ENCODE measurements at regions not wholly inside any gene's neighbourhood (a gene's known extent, or its start where the extent isn't known, plus 50 kb on each side); places are given as distances from the start of the nearest gene placed in this dataset.

DNA sequence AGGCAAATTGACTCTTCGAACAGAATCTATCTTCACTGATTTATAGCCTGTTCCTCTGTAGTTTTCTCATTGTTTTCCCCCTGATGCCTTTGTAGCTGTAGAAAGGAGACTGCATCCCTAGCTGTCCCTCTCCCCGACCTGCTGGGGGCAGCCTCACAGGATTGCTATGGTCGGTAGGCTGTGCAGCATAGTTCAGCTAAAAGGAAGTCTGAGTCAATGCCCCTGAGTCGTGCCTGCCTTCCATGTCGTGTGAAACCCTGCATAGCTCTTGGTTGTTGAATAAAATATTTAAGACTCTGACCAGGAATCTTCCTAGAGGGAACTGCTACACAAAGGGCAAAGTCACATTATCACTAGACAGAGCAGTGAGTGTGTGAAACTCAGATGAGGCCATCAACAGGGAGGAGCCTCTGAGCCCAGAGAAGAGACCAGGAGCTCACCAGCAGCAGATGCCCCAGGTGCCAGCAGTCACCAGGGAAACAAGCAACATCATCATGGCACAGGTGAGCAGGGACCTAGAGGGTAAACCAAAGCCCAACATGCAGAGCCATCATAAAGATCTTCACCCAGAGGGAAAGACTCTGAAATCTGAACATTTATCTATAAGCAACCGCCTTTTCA, 108.4 kb upstream of the NBEA start:
- H3K9me3 ChIP-seq (ENCODE audit: control insufficient read depth, low read depth, low read length), result no peaks in the 10 kb centered on the region
- no peak overlapping the region for H3K27ac ChIP-seq (ENCODE audit: low read length)
- H3K9ac ChIP-seq (ENCODE audit: low read length), result no peak overlapping the region
- no peaks in the 10 kb centered on the region for H3K27me3 ChIP-seq (ENCODE audit: control insufficient read depth, insufficient read depth, low read length)
- H3K4me3 ChIP-seq (ENCODE audit: low read length), result no peak overlapping the region
- H3K36me3 ChIP-seq (ENCODE audit: control insufficient read depth, low read depth, low read length), result no peaks in the 10 kb centered on the region
- H3K4me1 ChIP-seq (ENCODE audit: control insufficient read depth, low read depth, low read length), result no peaks in the 10 kb centered on the region

DNA sequence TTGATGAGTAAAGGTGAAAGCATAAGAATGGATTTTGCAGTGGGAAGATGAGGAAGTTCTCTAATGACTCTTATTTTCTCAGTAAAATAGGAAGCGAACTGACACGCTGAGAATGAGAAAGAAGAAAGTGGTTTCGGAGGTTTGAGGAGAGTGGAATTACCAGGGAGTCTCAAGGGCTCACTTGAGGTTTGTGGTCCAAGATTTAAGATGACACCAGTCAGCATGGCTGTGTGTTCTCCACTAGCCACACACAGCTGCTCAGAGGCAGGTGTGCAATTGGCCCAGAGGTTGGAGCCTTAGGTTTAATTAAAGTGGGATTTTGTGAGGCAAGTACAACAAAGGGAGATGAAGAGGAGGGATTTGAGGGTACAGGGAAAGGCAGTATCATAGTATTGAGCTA, 99.6 kb upstream of the NBEA start:
- Histone ChIP-seq H3K9ac (ENCODE audit: low read length) (no peak overlapping the region), H3K27ac (ENCODE audit: low read length) (no peak overlapping the region), H3K4me1 (ENCODE audit: control insufficient read depth, low read depth, low read length) (peaks cover 1% of the 10 kb centered on the region), H3K27me3 (ENCODE audit: control insufficient read depth, insufficient read depth, low read length) (no peaks in the 10 kb centered on the region), H3K36me3 (ENCODE audit: control insufficient read depth, low read depth, low read length) (no peaks in the 10 kb centered on the region), H3K9me3 (ENCODE audit: control insufficient read depth, low read depth, low read length) (no peaks in the 10 kb centered on the region), H3K4me3 (ENCODE audit: low read length) (no peak overlapping the region)

DNA sequence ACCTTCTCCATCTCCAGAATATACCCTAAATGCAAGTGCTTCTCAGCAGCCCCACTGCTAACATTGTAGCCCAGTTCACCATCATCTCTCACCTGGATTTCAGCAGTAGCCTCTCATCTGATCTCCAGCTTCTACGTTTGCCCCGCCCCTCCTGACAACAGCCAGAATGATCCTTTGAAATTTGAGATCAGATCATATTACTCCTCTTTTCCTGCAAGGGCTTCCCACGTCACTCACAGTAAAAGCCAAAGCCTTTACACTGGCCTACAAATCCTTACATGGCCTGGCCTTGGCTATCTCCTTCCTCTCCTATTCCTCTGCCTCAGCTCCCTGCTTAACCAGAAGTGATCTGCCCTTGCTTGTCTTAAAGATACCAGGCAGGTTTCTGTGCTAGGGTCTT, 94.3 kb upstream of the NBEA start:
- Histone ChIP-seq H3K27ac (ENCODE audit: low read length) (no peak overlapping the region), H3K36me3 (ENCODE audit: control insufficient read depth, low read depth, low read length) (no peaks in the 10 kb centered on the region), H3K9ac (ENCODE audit: low read length) (no peak overlapping the region)

DNA sequence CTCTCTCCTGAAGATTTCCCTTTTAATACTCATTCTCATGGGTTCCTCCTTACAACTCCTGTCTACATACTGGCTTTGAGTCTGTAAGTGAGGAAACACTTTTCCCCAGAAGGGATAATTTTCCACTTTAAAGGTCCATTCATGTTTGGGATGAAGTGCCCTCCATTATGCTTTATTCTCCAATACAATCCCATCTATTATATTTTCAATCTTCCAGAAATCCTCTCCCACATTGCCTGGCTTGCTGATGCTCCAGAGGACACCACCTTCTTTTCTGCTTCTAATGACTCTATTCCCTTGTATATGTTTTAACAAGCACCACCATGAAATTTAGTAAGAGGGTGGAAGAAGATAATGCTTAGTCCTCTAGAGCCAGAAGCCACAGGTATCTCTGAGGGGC, 92.7 kb upstream of the NBEA start:
- H3K4me1 ChIP-seq (ENCODE audit: control insufficient read depth, low read depth, low read length), result peaks cover 4% of the 10 kb centered on the region
- no peak overlapping the region for H3K9ac ChIP-seq (ENCODE audit: low read length)
- H3K27me3 ChIP-seq (ENCODE audit: control insufficient read depth, insufficient read depth, low read length), result no peaks in the 10 kb centered on the region
- H3K27ac ChIP-seq (ENCODE audit: low read length), result no peak overlapping the region
- H3K36me3 ChIP-seq (ENCODE audit: control insufficient read depth, low read depth, low read length), result no peaks in the 10 kb centered on the region
- H3K4me3 ChIP-seq (ENCODE audit: low read length), result no peak overlapping the region
- no peaks in the 10 kb centered on the region for H3K9me3 ChIP-seq (ENCODE audit: control insufficient read depth, low read depth, low read length)

More for the DNA sequence above, 94.3 kb upstream of the NBEA start:
- H3K9me3 ChIP-seq (ENCODE audit: control insufficient read depth, low read depth, low read length), result no peaks in the 10 kb centered on the region
- H3K4me3 ChIP-seq (ENCODE audit: low read length), result no peak overlapping the region
- peaks cover 4% of the 10 kb centered on the region for H3K4me1 ChIP-seq (ENCODE audit: control insufficient read depth, low read depth, low read length)
- no peaks in the 10 kb centered on the region for H3K27me3 ChIP-seq (ENCODE audit: control insufficient read depth, insufficient read depth, low read length)

DNA sequence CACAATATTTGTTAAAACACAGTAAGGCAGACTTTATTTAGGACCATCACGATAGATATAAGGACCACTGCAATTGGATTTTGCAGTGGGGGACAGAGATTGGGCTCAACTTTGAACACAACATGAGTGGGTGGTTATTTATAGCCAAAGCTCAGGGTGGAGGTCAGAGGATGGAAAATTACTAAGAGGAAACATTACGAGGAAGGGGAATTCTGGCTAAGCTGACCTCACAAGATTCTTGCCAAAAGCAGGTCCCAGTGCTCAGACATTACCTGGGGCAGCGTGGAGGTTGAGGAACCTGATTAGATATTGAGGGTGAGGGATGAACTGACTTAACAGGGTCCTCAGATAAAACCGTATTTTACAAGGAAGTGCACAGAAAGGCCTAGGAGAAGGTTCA, 88.9 kb upstream of the NBEA start:
- Histone ChIP-seq H3K4me1 (ENCODE audit: control insufficient read depth, low read depth, low read length) (no peaks in the 10 kb centered on the region), H3K27me3 (ENCODE audit: control insufficient read depth, insufficient read depth, low read length) (no peaks in the 10 kb centered on the region), H3K9ac (ENCODE audit: low read length) (no peak overlapping the region), H3K4me3 (ENCODE audit: low read length) (no peak overlapping the region), H3K27ac (ENCODE audit: low read length) (no peak overlapping the region), H3K9me3 (ENCODE audit: control insufficient read depth, low read depth, low read length) (no peaks in the 10 kb centered on the region), H3K36me3 (ENCODE audit: control insufficient read depth, low read depth, low read length) (no peaks in the 10 kb centered on the region)

DNA sequence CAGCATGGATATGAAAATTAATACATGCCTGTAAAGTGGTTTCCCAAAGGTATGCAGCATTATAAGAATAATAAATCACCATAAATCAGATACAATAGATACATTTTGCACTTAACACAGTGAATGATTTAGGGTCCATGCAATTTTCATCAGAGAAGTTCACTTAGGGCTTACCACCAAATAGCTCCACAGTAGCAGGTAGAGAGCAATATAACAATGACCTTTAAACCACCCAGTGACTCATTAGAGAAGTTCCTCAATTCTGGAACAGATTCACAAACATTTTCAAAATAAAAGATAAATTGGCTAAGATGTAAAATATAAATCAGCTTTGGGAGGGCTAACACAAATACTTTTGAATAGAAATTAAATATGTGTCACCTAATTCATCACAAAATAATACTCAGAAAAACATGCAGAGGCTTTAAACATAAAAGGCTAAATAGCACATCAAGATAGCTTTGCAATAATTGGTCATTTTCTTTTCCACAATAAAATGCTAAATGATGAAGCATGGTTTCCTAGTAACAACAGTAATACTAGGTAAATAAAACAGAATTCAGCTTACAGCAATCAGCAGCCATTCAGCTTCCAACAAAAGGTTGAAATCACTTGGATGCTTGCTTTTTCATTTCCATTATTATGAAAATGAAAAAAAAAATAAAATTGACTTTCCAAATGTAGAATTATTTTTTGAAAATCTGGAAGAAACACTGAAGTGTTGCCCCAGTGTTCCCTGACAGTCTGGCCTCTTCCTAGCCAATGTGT, 84.3 kb upstream of the NBEA start:
- H3K9me3 ChIP-seq (ENCODE audit: control insufficient read depth, low read depth, low read length), result no peaks in the 10 kb centered on the region
- H3K4me3 ChIP-seq (ENCODE audit: low read length), result no peak overlapping the region
- H3K36me3 ChIP-seq (ENCODE audit: control insufficient read depth, low read depth, low read length), result no peaks in the 10 kb centered on the region
- no peaks in the 10 kb centered on the region for H3K27me3 ChIP-seq (ENCODE audit: control insufficient read depth, insufficient read depth, low read length)
- no peak overlapping the region for H3K9ac ChIP-seq (ENCODE audit: low read length)
- no peaks in the 10 kb centered on the region for H3K4me1 ChIP-seq (ENCODE audit: control insufficient read depth, low read depth, low read length)
- no peak overlapping the region for H3K27ac ChIP-seq (ENCODE audit: low read length)

DNA sequence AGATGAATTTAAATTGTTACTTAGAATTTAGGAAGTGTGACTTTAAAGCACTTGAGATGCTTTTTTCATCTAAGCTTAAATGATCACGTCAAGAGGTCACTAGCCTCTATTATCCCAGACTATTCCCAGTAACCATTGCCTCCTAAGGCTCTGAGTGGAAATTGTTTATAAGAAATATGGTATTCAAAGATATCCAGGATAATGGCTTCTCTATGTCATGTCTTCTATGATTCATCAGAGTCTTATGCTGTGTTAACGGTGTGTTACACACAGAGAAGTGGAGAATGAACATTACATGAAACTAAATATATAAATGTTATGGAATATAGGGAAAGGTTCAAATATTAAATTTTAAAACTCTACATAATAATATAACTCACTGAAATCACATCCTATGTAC, 79.8 kb upstream of the NBEA start:
- no peak overlapping the region for H3K27ac ChIP-seq (ENCODE audit: low read length)
- H3K36me3 ChIP-seq (ENCODE audit: control insufficient read depth, low read depth, low read length), result no peaks in the 10 kb centered on the region
- no peak overlapping the region for H3K9ac ChIP-seq (ENCODE audit: low read length)
- no peak overlapping the region for H3K4me3 ChIP-seq (ENCODE audit: low read length)
- no peaks in the 10 kb centered on the region for H3K27me3 ChIP-seq (ENCODE audit: control insufficient read depth, insufficient read depth, low read length)
- peaks cover 10% of the 10 kb centered on the region for H3K4me1 ChIP-seq (ENCODE audit: control insufficient read depth, low read depth, low read length)
- H3K9me3 ChIP-seq (ENCODE audit: control insufficient read depth, low read depth, low read length), result no peaks in the 10 kb centered on the region

DNA sequence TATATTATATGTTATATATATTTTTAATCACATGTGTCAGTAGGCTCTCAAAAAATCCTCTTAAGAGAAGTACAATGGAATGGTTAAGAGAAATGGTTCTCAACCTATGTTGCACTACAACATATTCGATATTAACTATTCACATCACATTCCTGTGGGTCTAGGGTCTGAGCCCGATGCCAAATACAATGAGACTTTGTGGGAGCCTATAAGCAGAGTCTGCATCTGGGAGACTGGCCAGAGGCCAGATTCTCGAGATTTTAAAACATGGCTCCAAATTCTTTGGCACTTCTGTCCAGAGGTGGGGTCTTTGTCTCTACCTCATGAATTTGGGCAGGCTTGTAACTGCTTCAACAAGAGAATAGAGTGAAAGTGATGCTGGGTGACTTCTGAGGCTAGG, 79.4 kb upstream of the NBEA start:
- Histone ChIP-seq H3K27ac (ENCODE audit: low read length) (no peak overlapping the region), H3K4me1 (ENCODE audit: control insufficient read depth, low read depth, low read length) (peaks cover 14% of the 10 kb centered on the region), H3K9me3 (ENCODE audit: control insufficient read depth, low read depth, low read length) (no peaks in the 10 kb centered on the region), H3K4me3 (ENCODE audit: low read length) (no peak overlapping the region), H3K36me3 (ENCODE audit: control insufficient read depth, low read depth, low read length) (no peaks in the 10 kb centered on the region), H3K9ac (ENCODE audit: low read length) (no peak overlapping the region), H3K27me3 (ENCODE audit: control insufficient read depth, insufficient read depth, low read length) (no peaks in the 10 kb centered on the region)

DNA sequence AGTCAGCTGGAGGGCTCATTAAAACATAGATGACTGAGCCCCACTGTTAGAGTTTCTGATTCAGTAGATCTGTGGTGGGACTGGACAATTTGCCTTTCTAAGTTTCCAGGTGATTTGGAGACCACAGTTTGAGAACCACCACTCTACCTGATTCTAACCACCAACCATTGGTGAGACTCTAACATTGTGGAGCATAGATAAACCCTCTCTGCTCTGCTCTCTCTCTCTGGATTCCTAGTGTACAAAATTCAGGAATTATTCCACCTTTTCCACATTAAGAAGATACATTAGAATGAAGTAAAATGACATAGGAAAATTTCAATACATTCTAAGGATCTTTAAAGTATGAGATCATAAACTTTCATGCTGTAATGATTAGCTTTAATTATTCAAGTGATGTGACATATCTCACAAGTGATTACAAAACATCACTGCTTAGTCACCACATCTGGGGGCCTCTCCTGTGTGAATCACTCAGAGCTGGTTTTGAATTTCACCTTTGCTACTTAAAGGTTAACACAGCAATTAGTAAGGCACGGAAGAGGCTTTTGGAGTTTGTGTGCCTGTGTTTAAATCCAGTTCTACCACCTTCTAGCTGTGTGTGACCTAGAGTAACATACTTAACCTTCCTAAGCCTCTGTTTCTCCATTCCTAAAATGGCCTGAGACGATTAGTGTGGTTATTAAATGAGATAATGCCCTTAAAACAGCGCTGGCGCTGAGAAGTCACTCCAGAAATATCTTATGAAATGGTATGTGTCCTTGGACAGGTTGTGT, 78.5 kb upstream of the NBEA start:
- no peak overlapping the region for H3K9ac ChIP-seq (ENCODE audit: low read length)
- no peaks in the 10 kb centered on the region for H3K9me3 ChIP-seq (ENCODE audit: control insufficient read depth, low read depth, low read length)
- H3K27me3 ChIP-seq (ENCODE audit: control insufficient read depth, insufficient read depth, low read length), result no peaks in the 10 kb centered on the region
- H3K27ac ChIP-seq (ENCODE audit: low read length), result no peak overlapping the region
- peaks cover 14% of the 10 kb centered on the region for H3K4me1 ChIP-seq (ENCODE audit: control insufficient read depth, low read depth, low read length)
- no peaks in the 10 kb centered on the region for H3K36me3 ChIP-seq (ENCODE audit: control insufficient read depth, low read depth, low read length)
- no peak overlapping the region for H3K4me3 ChIP-seq (ENCODE audit: low read length)

DNA sequence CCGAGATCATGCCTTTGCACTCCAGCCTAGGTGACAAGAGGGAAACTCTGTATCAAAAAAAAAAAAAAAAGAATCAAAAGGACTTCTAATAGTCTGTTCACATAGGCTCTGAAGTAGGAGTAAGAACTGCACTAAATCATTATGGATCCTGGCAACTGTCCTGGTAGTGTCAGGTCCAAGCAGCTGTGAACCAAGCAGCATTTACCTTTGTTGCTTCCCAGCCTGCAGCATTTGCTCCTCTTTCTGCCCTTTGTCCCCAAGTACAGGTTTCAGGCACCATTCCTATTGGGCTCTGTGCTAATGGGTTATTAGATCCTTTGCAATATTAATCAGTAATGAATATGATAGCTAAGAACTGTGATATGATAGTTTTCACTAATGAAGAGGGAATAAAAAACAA, 77.4 kb upstream of the NBEA start:
- Histone ChIP-seq H3K27ac (ENCODE audit: low read length) (no peak overlapping the region), H3K36me3 (ENCODE audit: control insufficient read depth, low read depth, low read length) (no peaks in the 10 kb centered on the region), H3K4me3 (ENCODE audit: low read length) (no peak overlapping the region), H3K4me1 (ENCODE audit: control insufficient read depth, low read depth, low read length) (peaks cover 19% of the 10 kb centered on the region), H3K27me3 (ENCODE audit: control insufficient read depth, insufficient read depth, low read length) (no peaks in the 10 kb centered on the region), H3K9ac (ENCODE audit: low read length) (no peak overlapping the region), H3K9me3 (ENCODE audit: control insufficient read depth, low read depth, low read length) (no peaks in the 10 kb centered on the region)

DNA sequence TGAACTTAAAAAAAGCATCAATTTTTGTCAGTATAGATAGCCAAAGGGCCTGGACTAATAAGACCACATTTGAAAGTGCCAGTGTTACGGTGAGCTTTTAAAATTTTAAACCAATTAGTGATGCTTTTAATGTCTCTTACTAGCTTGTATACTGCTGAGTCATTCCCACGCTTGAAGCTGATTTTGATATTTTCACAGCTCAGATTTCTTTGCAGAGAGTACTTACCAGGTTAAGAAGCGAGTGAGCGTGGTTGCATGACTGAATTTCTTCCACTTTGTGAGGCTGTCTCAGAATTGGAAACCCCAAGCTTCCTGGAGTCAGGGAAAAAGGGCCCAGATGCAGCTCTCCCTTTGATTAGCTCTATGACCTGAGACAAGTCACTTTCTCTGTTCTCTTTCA, 74.5 kb upstream of the NBEA start:
- Histone ChIP-seq H3K27me3 (ENCODE audit: control insufficient read depth, insufficient read depth, low read length) (no peaks in the 10 kb centered on the region), H3K36me3 (ENCODE audit: control insufficient read depth, low read depth, low read length) (no peaks in the 10 kb centered on the region), H3K4me3 (ENCODE audit: low read length) (no peak overlapping the region), H3K9me3 (ENCODE audit: control insufficient read depth, low read depth, low read length) (no peaks in the 10 kb centered on the region), H3K27ac (ENCODE audit: low read length) (no peak overlapping the region), H3K9ac (ENCODE audit: low read length) (no peak overlapping the region), H3K4me1 (ENCODE audit: control insufficient read depth, low read depth, low read length) (peaks cover 28% of the 10 kb centered on the region)

All from iPS-18a (cell line).